HEK293 (cell line): ENCODE measurements at regions not wholly inside any gene's neighbourhood (a gene's known extent, or its start where the extent isn't known, plus 50 kb on each side); places are given as distances from the start of the nearest gene placed in this dataset.

Source experiments
- CTCF ChIA-PET: fragments of 350-600 bp; formaldehyde crosslinking; extraction: SDS; loops from one replicate; lab custom pipeline; 2021; ENCODE audit warnings: antibody characterized with exemption; lab: Yijun Ruan, JAX
- POLR2A ChIA-PET: fragments of 300-600 bp; formaldehyde crosslinking; extraction: SDS; loops from one replicate; lab custom pipeline; 2020; ENCODE audit warnings: antibody characterized with exemption, inconsistent platforms; lab: Yijun Ruan, JAX
- H3K27ac ChIP-seq: fragments of 200-500 bp; sonication (Bioruptor generic); 2 replicates; pipeline ENCODE4 v1.5.1; 2014; ENCODE audit warnings: low read depth, low read length, control low read depth, inconsistent platforms; ENCODE audit errors: extremely low read depth
- H3K36me3 ChIP-seq, 2 experiments: fragments of 200-500 bp in 1 of 2; sonication (Bioruptor generic) in 1 of 2; 1 replicate in 1 of 2; 2 replicates in 1 of 2; pipeline ENCODE4 v1.5.1; 2014 to 2017; ENCODE audit warnings: inconsistent platforms in 2 of 2, low read length in 2 of 2; ENCODE audit not compliant: control insufficient read depth in 2 of 2, insufficient read depth in 1 of 2
- H3K4me1 ChIP-seq: fragments of 200-500 bp; sonication (Bioruptor generic); 2 replicates; pipeline ENCODE4 v1.5.1; 2014; ENCODE audit warnings: mild to moderate bottlenecking, low read length, inconsistent platforms; ENCODE audit not compliant: control insufficient read depth, insufficient read depth
- H3K4me3 ChIP-seq: 2 replicates; pipeline ENCODE4 v1.5.1; 2011; ENCODE audit warnings: low read depth, mild to moderate bottlenecking, control low read depth, low read length, moderate library complexity
- H3K9me3 ChIP-seq: fragments of 200-500 bp; sonication (Bioruptor generic); 2 replicates; pipeline ENCODE4 v1.5.1; 2014; ENCODE audit warnings: low read depth, low read length, inconsistent platforms; ENCODE audit not compliant: control insufficient read depth, insufficient read depth
- KLF8 ChIP-seq: fragments of 450-650 bp; formaldehyde crosslinking; IDR thresholded peaks from 2 replicates; pipeline ENCODE4 v1.5.1; 2016; ENCODE audit warnings: missing biosample characterization, missing genetic modification characterization
- WT1 ChIP-seq: fragments of 450-650 bp; formaldehyde crosslinking; IDR thresholded peaks from 2 replicates; pipeline ENCODE4 v1.5.1; 2016; ENCODE audit warnings: missing biosample characterization, missing genetic modification characterization
- ZNF16 ChIP-seq: fragments of 450-650 bp; formaldehyde crosslinking; IDR thresholded peaks from 2 replicates; pipeline ENCODE4 v1.5.1; 2016; ENCODE audit warnings: low read depth, missing biosample characterization, missing genetic modification characterization
- ZNF280D ChIP-seq: fragments of 450-650 bp; formaldehyde crosslinking; IDR thresholded peaks from 2 replicates; pipeline ENCODE4 v1.5.1; 2016; ENCODE audit warnings: missing biosample characterization, missing genetic modification characterization
- ZNF302 ChIP-seq: fragments of 450-650 bp; formaldehyde crosslinking; IDR thresholded peaks from 2 replicates; pipeline ENCODE4 v1.5.1; 2016; ENCODE audit warnings: missing biosample characterization, missing genetic modification characterization, low read depth
- ZNF311 ChIP-seq: fragments of 450-650 bp; formaldehyde crosslinking; IDR thresholded peaks from 2 replicates; pipeline ENCODE4 v1.5.1; 2017; ENCODE audit warnings: missing biosample characterization, missing genetic modification characterization, borderline replicate concordance
- ZNF555 ChIP-seq: fragments of 450-650 bp; formaldehyde crosslinking; conservative IDR thresholded peaks from 2 replicates; pipeline ENCODE4 v1.5.1; 2017; ENCODE audit warnings: missing biosample characterization, mild to moderate bottlenecking, missing genetic modification characterization, inconsistent platforms
- ZNF571 ChIP-seq: fragments of 450-650 bp; formaldehyde crosslinking; IDR thresholded peaks from 2 replicates; pipeline ENCODE4 v1.5.0; 2017; ENCODE audit warnings: missing biosample characterization, missing genetic modification characterization
- ZNF776 ChIP-seq: fragments of 450-650 bp; formaldehyde crosslinking; IDR thresholded peaks from 2 replicates; pipeline ENCODE4 v1.5.0; 2017; ENCODE audit warnings: missing biosample characterization, missing genetic modification characterization, borderline replicate concordance
- TF ChIP-seq, protein P1 (sequence below): fragments of 450-650 bp; formaldehyde crosslinking; IDR thresholded peaks from 2 replicates; pipeline ENCODE4 v1.5.1; 2016; ENCODE audit warnings: missing biosample characterization, missing genetic modification characterization
- TF ChIP-seq, protein P2 (sequence below): fragments of 450-650 bp; formaldehyde crosslinking; IDR thresholded peaks from 2 replicates; pipeline ENCODE4 v1.5.1; 2017; ENCODE audit warnings: missing biosample characterization, missing genetic modification characterization
- TF ChIP-seq, protein P3 (sequence below): fragments of 450-650 bp; formaldehyde crosslinking; IDR thresholded peaks from 2 replicates; pipeline ENCODE4 v1.5.1; 2016; ENCODE audit warnings: missing biosample characterization, missing genetic modification characterization

- TF ChIP-seq KLF8 (tag by site-specific recombination) (no peak), ZNF16 (tag by site-specific recombination) (no peak), ZNF571 (tag by site-specific recombination) (no peak), ZNF280D (tag by site-specific recombination) (no peak), ZNF776 (tag by site-specific recombination) (no peak), ZNF555 (tag by site-specific recombination) (no peak)
- TF ChIP-seq, protein P1, sequence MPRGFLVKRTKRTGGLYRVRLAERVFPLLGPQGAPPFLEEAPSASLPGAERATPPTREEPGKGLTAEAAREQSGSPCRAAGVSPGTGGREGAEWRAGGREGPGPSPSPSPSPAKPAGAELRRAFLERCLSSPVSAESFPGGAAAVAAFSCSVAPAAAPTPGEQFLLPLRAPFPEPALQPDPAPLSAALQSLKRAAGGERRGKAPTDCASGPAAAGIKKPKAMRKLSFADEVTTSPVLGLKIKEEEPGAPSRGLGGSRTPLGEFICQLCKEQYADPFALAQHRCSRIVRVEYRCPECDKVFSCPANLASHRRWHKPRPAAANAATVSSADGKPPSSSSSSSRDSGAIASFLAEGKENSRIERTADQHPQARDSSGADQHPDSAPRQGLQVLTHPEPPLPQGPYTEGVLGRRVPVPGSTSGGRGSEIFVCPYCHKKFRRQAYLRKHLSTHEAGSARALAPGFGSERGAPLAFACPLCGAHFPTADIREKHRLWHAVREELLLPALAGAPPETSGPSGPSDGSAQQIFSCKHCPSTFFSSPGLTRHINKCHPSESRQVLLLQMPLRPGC = no peak
Measured at GRCh38 chr3:34363881-34364280, 565.5 kb downstream of the PDCD6IP start (continued).

- no peak overlapping the region for H3K4me3 ChIP-seq
- TF ChIP-seq WT1 (tag by site-specific recombination) = no peak
- H3K4me1 ChIP-seq = no peaks in the 10 kb centered on the region
- ChIA-PET POLR2A (no interaction called here), CTCF (interaction anchor here (0.9 kb wide), 1 partner anchor 25 kb away, joined by 3 read pairs; no protein-coding TSS in a partner anchor)
- no peaks in the 10 kb centered on the region for H3K9me3 ChIP-seq
- H3K36me3 ChIP-seq = no peaks in the 10 kb centered on the region
- no peak overlapping the region for H3K27ac ChIP-seq
Measured at GRCh38 chr3:34364335-34364734, 565.9 kb downstream of the PDCD6IP start.

DNA sequence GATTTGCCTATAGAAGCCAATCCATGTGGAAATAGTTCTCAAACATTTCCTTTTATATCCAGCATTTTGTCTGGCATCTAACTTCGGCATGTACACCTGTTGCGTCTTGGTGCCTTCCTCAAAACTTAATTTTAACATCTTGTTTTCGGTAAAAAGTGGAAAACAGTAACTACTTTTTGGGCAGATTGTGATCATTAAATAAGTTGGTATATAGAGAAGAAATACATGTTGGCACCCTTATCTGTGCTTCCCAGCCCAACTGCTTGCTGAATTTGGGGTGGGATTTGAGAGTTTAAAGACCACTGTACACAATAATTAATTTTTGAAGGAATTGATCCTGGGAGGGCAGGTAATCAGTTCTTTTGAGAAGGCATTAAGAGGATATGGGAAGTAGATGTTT is 566.8 kb downstream of the PDCD6IP start:
- ChIA-PET POLR2A (no interaction called here), CTCF (no interaction called here)
- TF ChIP-seq, protein P2, sequence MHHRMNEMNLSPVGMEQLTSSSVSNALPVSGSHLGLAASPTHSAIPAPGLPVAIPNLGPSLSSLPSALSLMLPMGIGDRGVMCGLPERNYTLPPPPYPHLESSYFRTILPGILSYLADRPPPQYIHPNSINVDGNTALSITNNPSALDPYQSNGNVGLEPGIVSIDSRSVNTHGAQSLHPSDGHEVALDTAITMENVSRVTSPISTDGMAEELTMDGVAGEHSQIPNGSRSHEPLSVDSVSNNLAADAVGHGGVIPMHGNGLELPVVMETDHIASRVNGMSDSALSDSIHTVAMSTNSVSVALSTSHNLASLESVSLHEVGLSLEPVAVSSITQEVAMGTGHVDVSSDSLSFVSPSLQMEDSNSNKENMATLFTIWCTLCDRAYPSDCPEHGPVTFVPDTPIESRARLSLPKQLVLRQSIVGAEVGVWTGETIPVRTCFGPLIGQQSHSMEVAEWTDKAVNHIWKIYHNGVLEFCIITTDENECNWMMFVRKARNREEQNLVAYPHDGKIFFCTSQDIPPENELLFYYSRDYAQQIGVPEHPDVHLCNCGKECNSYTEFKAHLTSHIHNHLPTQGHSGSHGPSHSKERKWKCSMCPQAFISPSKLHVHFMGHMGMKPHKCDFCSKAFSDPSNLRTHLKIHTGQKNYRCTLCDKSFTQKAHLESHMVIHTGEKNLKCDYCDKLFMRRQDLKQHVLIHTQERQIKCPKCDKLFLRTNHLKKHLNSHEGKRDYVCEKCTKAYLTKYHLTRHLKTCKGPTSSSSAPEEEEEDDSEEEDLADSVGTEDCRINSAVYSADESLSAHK = no peak
- TF ChIP-seq, protein P3, sequence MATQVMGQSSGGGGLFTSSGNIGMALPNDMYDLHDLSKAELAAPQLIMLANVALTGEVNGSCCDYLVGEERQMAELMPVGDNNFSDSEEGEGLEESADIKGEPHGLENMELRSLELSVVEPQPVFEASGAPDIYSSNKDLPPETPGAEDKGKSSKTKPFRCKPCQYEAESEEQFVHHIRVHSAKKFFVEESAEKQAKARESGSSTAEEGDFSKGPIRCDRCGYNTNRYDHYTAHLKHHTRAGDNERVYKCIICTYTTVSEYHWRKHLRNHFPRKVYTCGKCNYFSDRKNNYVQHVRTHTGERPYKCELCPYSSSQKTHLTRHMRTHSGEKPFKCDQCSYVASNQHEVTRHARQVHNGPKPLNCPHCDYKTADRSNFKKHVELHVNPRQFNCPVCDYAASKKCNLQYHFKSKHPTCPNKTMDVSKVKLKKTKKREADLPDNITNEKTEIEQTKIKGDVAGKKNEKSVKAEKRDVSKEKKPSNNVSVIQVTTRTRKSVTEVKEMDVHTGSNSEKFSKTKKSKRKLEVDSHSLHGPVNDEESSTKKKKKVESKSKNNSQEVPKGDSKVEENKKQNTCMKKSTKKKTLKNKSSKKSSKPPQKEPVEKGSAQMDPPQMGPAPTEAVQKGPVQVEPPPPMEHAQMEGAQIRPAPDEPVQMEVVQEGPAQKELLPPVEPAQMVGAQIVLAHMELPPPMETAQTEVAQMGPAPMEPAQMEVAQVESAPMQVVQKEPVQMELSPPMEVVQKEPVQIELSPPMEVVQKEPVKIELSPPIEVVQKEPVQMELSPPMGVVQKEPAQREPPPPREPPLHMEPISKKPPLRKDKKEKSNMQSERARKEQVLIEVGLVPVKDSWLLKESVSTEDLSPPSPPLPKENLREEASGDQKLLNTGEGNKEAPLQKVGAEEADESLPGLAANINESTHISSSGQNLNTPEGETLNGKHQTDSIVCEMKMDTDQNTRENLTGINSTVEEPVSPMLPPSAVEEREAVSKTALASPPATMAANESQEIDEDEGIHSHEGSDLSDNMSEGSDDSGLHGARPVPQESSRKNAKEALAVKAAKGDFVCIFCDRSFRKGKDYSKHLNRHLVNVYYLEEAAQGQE (tag by site-specific recombination) = no peak
- no peak for TF ChIP-seq ZNF302 (tag by site-specific recombination)
- TF ChIP-seq ZNF311 = no peak
- H3K36me3 ChIP-seq = no peaks in the 10 kb centered on the region
- no peaks in the 10 kb centered on the region for H3K9me3 ChIP-seq
- no peak overlapping the region for H3K4me3 ChIP-seq
- H3K4me1 ChIP-seq = no peaks in the 10 kb centered on the region
- H3K27ac ChIP-seq = no peak overlapping the region
